ENCODE measurements at regions not wholly inside any gene's neighbourhood (a gene's known extent, or its start where the extent isn't known, plus 50 kb on each side); places are given as distances from the start of the nearest gene placed in this dataset.

- no peaks in the 10 kb centered on the region for H3K27me3 ChIP-seq (ENCODE audit: insufficient read depth, poor library complexity, severe bottlenecking)
- H3K27ac ChIP-seq (replicated peaks), result no peak overlapping the region
- H3K4me3 ChIP-seq (replicated peaks; ENCODE audit: insufficient read depth, low read length), result no peak overlapping the region
- TF ChIP-seq, protein P1, sequence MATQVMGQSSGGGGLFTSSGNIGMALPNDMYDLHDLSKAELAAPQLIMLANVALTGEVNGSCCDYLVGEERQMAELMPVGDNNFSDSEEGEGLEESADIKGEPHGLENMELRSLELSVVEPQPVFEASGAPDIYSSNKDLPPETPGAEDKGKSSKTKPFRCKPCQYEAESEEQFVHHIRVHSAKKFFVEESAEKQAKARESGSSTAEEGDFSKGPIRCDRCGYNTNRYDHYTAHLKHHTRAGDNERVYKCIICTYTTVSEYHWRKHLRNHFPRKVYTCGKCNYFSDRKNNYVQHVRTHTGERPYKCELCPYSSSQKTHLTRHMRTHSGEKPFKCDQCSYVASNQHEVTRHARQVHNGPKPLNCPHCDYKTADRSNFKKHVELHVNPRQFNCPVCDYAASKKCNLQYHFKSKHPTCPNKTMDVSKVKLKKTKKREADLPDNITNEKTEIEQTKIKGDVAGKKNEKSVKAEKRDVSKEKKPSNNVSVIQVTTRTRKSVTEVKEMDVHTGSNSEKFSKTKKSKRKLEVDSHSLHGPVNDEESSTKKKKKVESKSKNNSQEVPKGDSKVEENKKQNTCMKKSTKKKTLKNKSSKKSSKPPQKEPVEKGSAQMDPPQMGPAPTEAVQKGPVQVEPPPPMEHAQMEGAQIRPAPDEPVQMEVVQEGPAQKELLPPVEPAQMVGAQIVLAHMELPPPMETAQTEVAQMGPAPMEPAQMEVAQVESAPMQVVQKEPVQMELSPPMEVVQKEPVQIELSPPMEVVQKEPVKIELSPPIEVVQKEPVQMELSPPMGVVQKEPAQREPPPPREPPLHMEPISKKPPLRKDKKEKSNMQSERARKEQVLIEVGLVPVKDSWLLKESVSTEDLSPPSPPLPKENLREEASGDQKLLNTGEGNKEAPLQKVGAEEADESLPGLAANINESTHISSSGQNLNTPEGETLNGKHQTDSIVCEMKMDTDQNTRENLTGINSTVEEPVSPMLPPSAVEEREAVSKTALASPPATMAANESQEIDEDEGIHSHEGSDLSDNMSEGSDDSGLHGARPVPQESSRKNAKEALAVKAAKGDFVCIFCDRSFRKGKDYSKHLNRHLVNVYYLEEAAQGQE (IDR thresholded peaks at IDR 0.05; ENCODE audit: insufficient replicate concordance, low read depth), result no peak
- no peak for TF ChIP-seq CTCF (IDR thresholded peaks at IDR 0.05; ENCODE audit: insufficient read depth, low read length)
- TF ChIP-seq SPI1 (IDR thresholded peaks at IDR 0.05; ENCODE audit: borderline replicate concordance, low read depth), result no peak
- TF ChIP-seq GABPA (IDR thresholded peaks at IDR 0.05; ENCODE audit: low read depth), result no peak
- no peak for TF ChIP-seq POLR2AphosphoS5 (IDR thresholded peaks at IDR 0.05; ENCODE audit: low read depth)
- no peak for DNase-seq (ENCODE audit: low read depth in 1 of 2, low spot score in 1 of 2)
Measured at GRCh38 chr16:86452451-86452850, 57.9 kb upstream of the FOXF1 start.

- Histone ChIP-seq H3K27ac (replicated peaks) (no peak overlapping the region), H3K4me3 (replicated peaks; ENCODE audit: insufficient read depth, low read length) (no peak overlapping the region), H3K27me3 (ENCODE audit: insufficient read depth, poor library complexity, severe bottlenecking) (no peaks in the 10 kb centered on the region)
- TF ChIP-seq, protein P1 (IDR thresholded peaks at IDR 0.05; ENCODE audit: insufficient replicate concordance, low read depth), result no peak
- no peak for TF ChIP-seq CTCF (IDR thresholded peaks at IDR 0.05; ENCODE audit: insufficient read depth, low read length)
- TF ChIP-seq GABPA (IDR thresholded peaks at IDR 0.05; ENCODE audit: low read depth), result no peak
- no peak for TF ChIP-seq SPI1 (IDR thresholded peaks at IDR 0.05; ENCODE audit: borderline replicate concordance, low read depth)
- TF ChIP-seq POLR2AphosphoS5 (IDR thresholded peaks at IDR 0.05; ENCODE audit: low read depth), result no peak
- no peak for DNase-seq (ENCODE audit: low read depth in 1 of 2, low spot score in 1 of 2)
Measured at GRCh38 chr16:86455116-86455515, 55.2 kb upstream of the FOXF1 start.

GRCh38 chr16:86455640-86456039 lies 54.7 kb upstream of the FOXF1 start:
- Histone ChIP-seq H3K4me3 (replicated peaks; ENCODE audit: insufficient read depth, low read length) (no peak overlapping the region), H3K27me3 (ENCODE audit: insufficient read depth, poor library complexity, severe bottlenecking) (no peaks in the 10 kb centered on the region), H3K27ac (replicated peaks) (no peak overlapping the region)
- TF ChIP-seq POLR2AphosphoS5 (IDR thresholded peaks at IDR 0.05; ENCODE audit: low read depth), result no peak
- TF ChIP-seq CTCF (IDR thresholded peaks at IDR 0.05; ENCODE audit: insufficient read depth, low read length), result no peak
- TF ChIP-seq SPI1 (IDR thresholded peaks at IDR 0.05; ENCODE audit: borderline replicate concordance, low read depth), result no peak
- TF ChIP-seq GABPA (IDR thresholded peaks at IDR 0.05; ENCODE audit: low read depth), result no peak
- TF ChIP-seq, protein P1 (IDR thresholded peaks at IDR 0.05; ENCODE audit: insufficient replicate concordance, low read depth), result no peak
- no peak for DNase-seq (ENCODE audit: low read depth in 1 of 2, low spot score in 1 of 2)

Data from HL-60 (cell line).